ENCODE measurements at regions not wholly inside any gene's neighbourhood (a gene's known extent, or its start where the extent isn't known, plus 50 kb on each side); places are given as distances from the start of the nearest gene placed in this dataset.

DNA sequence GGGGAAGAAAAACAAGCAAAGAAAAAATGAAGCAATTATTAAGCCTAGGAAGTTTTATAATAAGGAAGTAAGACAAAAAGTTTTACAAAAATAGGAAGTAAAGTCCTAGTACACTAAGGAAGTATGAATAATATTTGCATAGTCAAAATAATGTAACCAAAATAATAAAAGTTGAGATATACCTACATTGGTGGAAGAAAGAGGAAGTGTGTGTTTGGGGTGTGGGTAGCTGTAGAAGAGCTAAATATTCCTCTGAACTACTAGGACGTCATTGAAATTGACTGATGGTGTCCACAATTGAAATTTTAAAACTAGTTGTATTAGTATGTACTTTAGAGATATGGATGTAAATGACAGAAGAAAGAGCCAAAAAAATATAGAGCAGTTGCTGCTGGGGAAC is 228.4 kb upstream of the OTX2 start:
- no peak for TF ChIP-seq CTCF (conservative IDR thresholded peaks at IDR 0.05 in 1 of 2, IDR thresholded peaks at IDR 0.05 in 1 of 2; ENCODE audit: extremely low read depth in 1 of 2, insufficient read depth in 1 of 2, low read depth in 1 of 2, low read length in 2 of 2)
- no peak for TF ChIP-seq EZH2 (IDR thresholded peaks at IDR 0.05; ENCODE audit: borderline replicate concordance, low read length)
